ENCODE measurements at regions not wholly inside any gene's neighbourhood (a gene's known extent, or its start where the extent isn't known, plus 50 kb on each side); places are given as distances from the start of the nearest gene placed in this dataset.
"Not testable (repeated sequence)": the region's sequence is repeated elsewhere in the genome, so short reads cannot be mapped to it uniquely, and the experiment has no call there.

DNA sequence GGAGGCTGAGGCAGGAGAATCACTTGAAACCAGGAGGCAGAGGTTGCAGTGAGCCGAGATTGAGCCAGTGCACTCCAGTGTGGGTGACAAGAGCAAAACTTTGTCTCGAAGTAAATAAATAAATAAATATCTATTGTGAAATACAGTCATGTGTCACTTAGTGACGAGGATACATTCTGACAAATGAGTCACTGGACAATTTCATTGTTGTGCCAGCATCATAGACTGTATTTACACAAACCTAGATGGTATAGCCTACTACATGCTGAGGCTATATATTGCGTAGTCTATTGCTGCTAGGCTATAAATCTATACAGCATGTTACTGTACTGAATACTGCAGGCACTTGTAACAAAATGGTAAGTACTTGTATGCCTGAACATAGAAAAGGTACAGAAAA lies 61.1 kb upstream of the CCL21 start:
- Histone ChIP-seq H2BK15ac (ENCODE audit: low read depth, low read length) (no peak overlapping the region), H3K23ac (ENCODE audit: insufficient read length, low read depth, low read length) (no peak overlapping the region), H3K79me2 (ENCODE audit: insufficient read depth, low read length) (no peaks in the 10 kb centered on the region), H3K4me1 (ENCODE audit: insufficient read depth, low read length) (no peaks in the 10 kb centered on the region), H4K5ac (ENCODE audit: insufficient read length, low read depth, low read length) (no peak overlapping the region), H4K91ac (ENCODE audit: insufficient read length, low read depth, low read length) (no peak overlapping the region), H3T11ph (ENCODE audit: low read length) (no peak overlapping the region), H4K20me1 (ENCODE audit: control insufficient read depth, insufficient read depth, insufficient read length) (no peaks in the 10 kb centered on the region), H3K23me2 (ENCODE audit: insufficient read length, low read depth, low read length, poor library complexity, severe bottlenecking) (no peaks in the 10 kb centered on the region), H2BK20ac (ENCODE audit: low read depth, low read length, poor library complexity, severe bottlenecking) (no peak overlapping the region), H2AK5ac (ENCODE audit: insufficient read length, low read length) (no peak overlapping the region), H3K18ac (ENCODE audit: insufficient read length, low read depth, low read length) (no peak overlapping the region), H3K79me1 (ENCODE audit: insufficient read depth, low read depth, low read length, poor library complexity, severe bottlenecking) (no peaks in the 10 kb centered on the region), H3K56ac (ENCODE audit: insufficient read length, low read depth, low read length) (no peak overlapping the region), H3K27ac (ENCODE audit: insufficient read length, low read depth, low read length) (no peak overlapping the region), H3K4me2 (ENCODE audit: insufficient read depth, insufficient read length, low read length) (no peak overlapping the region), H3K27me3 (ENCODE audit: insufficient read depth, low read length) (no peaks in the 10 kb centered on the region), H3K4ac (ENCODE audit: low read depth, low read length) (no peak overlapping the region), H3K9me3 (ENCODE audit: control insufficient read depth, low read depth, low read length) (no peaks in the 10 kb centered on the region), H2BK5ac (ENCODE audit: insufficient read length, low read length) (no peak overlapping the region), H2BK12ac (ENCODE audit: insufficient read length, low read depth, low read length) (no peak overlapping the region), H3K14ac (ENCODE audit: insufficient read depth, low read length) (no peak overlapping the region), H4K8ac (replicated peaks; ENCODE audit: insufficient read length, low read depth, low read length) (no peak overlapping the region), H2AFZ (ENCODE audit: low read length) (no peak overlapping the region), H2BK120ac (ENCODE audit: low read depth, low read length, poor library complexity, severe bottlenecking) (no peak overlapping the region), H3K9ac (ENCODE audit: extremely low read depth, insufficient read length, low read length) (no peak overlapping the region)
- no CpG with 5 or more reads among the region's 4 CpGs for WGBS (ENCODE audit: extremely low coverage, insufficient read length, low lambda C conversion rate)
- Mint-ChIP-seq H3K36me3 (ENCODE audit: insufficient read depth in 1 of 3, low read depth in 3 of 3) (peaks cover 4 to 16% (median 4%) of the 10 kb centered on the region in 3 experiments; a peak in 3 of 7 replicates), H3K27ac (no peak overlapping the region), H3K9me3 (peaks cover 4 to 12% of the 10 kb centered on the region in 2 experiments; a peak in 4 of 5 replicates), H3K4me3 (no peak overlapping the region), H3K27me3 (ENCODE audit: low read depth) (peaks cover 13% of the 10 kb centered on the region), H3K4me1 (peaks cover 19 to 22% of the 10 kb centered on the region in 2 experiments)
- no peak for DNase-seq
- TF ChIP-seq, protein P1, sequence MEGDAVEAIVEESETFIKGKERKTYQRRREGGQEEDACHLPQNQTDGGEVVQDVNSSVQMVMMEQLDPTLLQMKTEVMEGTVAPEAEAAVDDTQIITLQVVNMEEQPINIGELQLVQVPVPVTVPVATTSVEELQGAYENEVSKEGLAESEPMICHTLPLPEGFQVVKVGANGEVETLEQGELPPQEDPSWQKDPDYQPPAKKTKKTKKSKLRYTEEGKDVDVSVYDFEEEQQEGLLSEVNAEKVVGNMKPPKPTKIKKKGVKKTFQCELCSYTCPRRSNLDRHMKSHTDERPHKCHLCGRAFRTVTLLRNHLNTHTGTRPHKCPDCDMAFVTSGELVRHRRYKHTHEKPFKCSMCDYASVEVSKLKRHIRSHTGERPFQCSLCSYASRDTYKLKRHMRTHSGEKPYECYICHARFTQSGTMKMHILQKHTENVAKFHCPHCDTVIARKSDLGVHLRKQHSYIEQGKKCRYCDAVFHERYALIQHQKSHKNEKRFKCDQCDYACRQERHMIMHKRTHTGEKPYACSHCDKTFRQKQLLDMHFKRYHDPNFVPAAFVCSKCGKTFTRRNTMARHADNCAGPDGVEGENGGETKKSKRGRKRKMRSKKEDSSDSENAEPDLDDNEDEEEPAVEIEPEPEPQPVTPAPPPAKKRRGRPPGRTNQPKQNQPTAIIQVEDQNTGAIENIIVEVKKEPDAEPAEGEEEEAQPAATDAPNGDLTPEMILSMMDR (conservative IDR thresholded peaks at IDR 0.05) = no peak

DNA sequence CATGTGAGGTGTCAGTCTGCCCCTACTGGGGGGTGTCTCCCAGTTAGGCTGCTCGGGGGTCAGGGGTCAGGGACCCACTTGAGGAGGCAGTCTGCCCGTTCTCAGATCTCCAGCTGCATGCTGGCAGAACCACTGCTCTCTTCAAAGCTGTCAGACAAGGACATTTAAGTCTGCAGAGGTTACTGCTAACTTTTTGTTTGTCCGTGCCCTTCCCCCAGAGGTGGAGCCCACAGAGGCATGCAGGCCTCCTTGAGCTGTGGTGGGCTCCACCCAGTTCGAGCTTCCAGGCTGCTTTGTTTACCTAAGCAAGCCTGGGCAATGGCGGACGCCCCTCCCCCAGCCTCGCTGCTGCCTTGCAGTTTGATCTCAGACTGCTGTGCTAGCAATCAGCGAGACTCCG lies 57.2 kb upstream of the CCL21 start:
- not testable (repeated sequence) for H3K79me2 ChIP-seq (ENCODE audit: insufficient read depth, low read length); H3K4me3 Mint-ChIP-seq; H2BK15ac ChIP-seq (ENCODE audit: low read depth, low read length); H2BK12ac ChIP-seq (ENCODE audit: insufficient read length, low read depth, low read length); H3T11ph ChIP-seq (ENCODE audit: low read length); H2BK20ac ChIP-seq (ENCODE audit: low read depth, low read length, poor library complexity, severe bottlenecking); H4K91ac ChIP-seq (ENCODE audit: insufficient read length, low read depth, low read length); H2AFZ ChIP-seq (ENCODE audit: low read length); H3K9ac ChIP-seq (ENCODE audit: extremely low read depth, insufficient read length, low read length); H2BK120ac ChIP-seq (ENCODE audit: low read depth, low read length, poor library complexity, severe bottlenecking); H3K14ac ChIP-seq (ENCODE audit: insufficient read depth, low read length); H2BK5ac ChIP-seq (ENCODE audit: insufficient read length, low read length); H3K56ac ChIP-seq (ENCODE audit: insufficient read length, low read depth, low read length); H3K9me3 ChIP-seq (ENCODE audit: control insufficient read depth, low read depth, low read length); H4K20me1 ChIP-seq (ENCODE audit: control insufficient read depth, insufficient read depth, insufficient read length); H4K8ac ChIP-seq (replicated peaks; ENCODE audit: insufficient read length, low read depth, low read length); H3K27me3 Mint-ChIP-seq (ENCODE audit: low read depth); H3K79me1 ChIP-seq (ENCODE audit: insufficient read depth, low read depth, low read length, poor library complexity, severe bottlenecking); H3K27ac ChIP-seq (ENCODE audit: insufficient read length, low read depth, low read length); H3K4me2 ChIP-seq (ENCODE audit: insufficient read depth, insufficient read length, low read length); H3K23ac ChIP-seq (ENCODE audit: insufficient read length, low read depth, low read length); H3K23me2 ChIP-seq (ENCODE audit: insufficient read length, low read depth, low read length, poor library complexity, severe bottlenecking); H4K5ac ChIP-seq (ENCODE audit: insufficient read length, low read depth, low read length); H2AK5ac ChIP-seq (ENCODE audit: insufficient read length, low read length); H3K18ac ChIP-seq (ENCODE audit: insufficient read length, low read depth, low read length); H3K4ac ChIP-seq (ENCODE audit: low read depth, low read length); H3K27me3 ChIP-seq (ENCODE audit: insufficient read depth, low read length); H3K4me1 ChIP-seq (ENCODE audit: insufficient read depth, low read length)
- H3K27ac Mint-ChIP-seq = peak overlapping the region in 1 of 3 experiments; percentile 48; a peak in 1 of 7 replicates
- peaks cover 19 to 23% of the 10 kb centered on the region in 2 experiments for H3K4me1 Mint-ChIP-seq
- WGBS (ENCODE audit: extremely low coverage, insufficient read length, low lambda C conversion rate) = no CpG with 5 or more reads among the region's 9 CpGs
- peaks cover 4 to 17% (median 4%) of the 10 kb centered on the region in 3 experiments; a peak in 3 of 7 replicates for H3K36me3 Mint-ChIP-seq (ENCODE audit: insufficient read depth in 1 of 3, low read depth in 3 of 3)
- DNase-seq = peak; percentile 43
- H3K9me3 Mint-ChIP-seq = peaks cover 5 to 17% of the 10 kb centered on the region in 2 experiments; a peak in 4 of 5 replicates

All from H9 (cell line).